ENCODE measurements at regions not wholly inside any gene's neighbourhood (a gene's known extent, or its start where the extent isn't known, plus 50 kb on each side); places are given as distances from the start of the nearest gene placed in this dataset.

DNA sequence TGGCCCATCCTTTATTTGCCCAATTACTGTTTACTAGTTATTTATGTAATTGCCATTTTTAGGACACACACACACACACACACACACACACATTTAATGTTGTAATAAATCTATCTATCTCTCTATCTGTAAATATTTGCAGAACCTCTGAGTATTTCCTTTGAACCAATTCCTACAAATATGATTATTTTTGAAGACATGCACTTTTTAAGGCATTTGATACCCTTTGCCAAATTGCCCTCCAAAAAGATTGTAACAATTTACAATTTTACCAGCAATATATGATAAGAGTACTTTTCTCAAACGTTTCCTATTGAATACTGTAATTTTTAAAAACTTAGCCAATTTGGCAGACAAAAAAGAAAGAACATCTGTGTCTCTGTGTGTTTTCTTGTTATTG, 143.8 kb upstream of the FOXF1 start:
- no peak for DNase-seq (ENCODE audit: low read depth)

- no peak for DNase-seq (ENCODE audit: low read depth)
Measured at GRCh38 chr16:86367291-86368072, 142.8 kb upstream of the FOXF1 start.

- DNase-seq (ENCODE audit: low read depth): no peak
Measured at GRCh38 chr16:86368261-86368660, 142.1 kb upstream of the FOXF1 start.

DNA sequence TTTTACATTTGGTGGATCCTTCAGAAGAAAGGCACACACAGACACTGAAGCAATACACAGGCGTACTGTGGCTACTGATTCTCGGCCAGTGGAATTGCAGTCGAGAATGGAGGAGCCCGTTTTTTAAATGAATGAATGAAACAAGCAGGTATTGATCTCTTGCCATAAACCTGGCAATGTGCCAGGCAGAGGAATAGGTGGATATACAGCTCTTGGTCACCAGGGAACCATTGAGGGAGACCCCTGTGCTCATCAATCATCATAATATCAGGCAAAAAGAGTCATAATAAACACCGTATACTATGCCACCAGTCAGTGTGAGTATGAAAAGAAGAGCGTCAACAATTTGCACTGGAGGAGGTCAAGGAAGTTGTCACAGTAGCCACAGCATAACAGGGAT, 140.3 kb upstream of the FOXF1 start:
- DNase-seq (ENCODE audit: low read depth): no peak

DNA sequence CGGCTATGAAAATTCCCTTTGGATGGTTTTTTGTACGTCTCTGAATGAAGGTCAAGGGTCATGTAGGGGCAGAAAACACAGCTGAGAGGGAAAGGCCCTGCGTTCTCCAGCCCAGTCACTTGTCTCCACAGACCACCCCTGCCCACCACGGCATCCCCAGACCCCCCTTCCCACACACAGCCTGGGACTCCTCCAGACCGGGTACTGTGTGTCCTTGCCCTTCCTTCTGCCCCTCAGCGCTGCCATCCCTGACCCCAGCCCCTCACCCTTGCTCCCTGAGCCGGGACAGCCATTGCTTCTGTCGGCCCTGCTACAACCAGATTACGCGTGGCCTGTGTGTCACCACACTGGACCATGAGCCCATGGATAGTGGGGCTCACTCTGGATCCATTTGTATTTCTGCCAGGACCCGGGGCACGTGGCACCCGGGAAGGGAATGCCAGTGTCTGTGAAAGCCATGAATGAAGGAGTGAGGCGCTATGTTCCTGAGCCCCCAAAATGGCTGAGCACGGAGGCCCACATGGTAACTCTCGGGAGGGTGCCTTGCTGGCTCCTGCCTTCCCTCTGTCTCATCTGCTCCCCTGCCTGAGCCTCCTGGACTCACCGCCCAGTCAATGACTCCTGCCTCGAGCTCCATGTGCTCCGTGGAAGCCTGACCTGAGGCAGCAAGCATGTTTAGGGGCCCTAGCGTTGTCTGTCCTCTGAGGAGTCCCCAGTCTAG, 139.1 kb upstream of the FOXF1 start:
- no peak for DNase-seq (ENCODE audit: low read depth)

- no peak for DNase-seq (ENCODE audit: low read depth)
Measured at GRCh38 chr16:86372193-86372592, 138.1 kb upstream of the FOXF1 start.

GRCh38 chr16:86373276-86373901, 136.9 kb upstream of the FOXF1 start:
- no peak for DNase-seq (ENCODE audit: low read depth)

- no peak for DNase-seq (ENCODE audit: low read depth)
Measured at GRCh38 chr16:86374603-86375130, 135.7 kb upstream of the FOXF1 start.

GRCh38 chr16:86375364-86375763, 135.0 kb upstream of the FOXF1 start:
- no peak for DNase-seq (ENCODE audit: low read depth)

- no peak for DNase-seq (ENCODE audit: low read depth)
Measured at GRCh38 chr16:86375851-86376250, 134.5 kb upstream of the FOXF1 start.

GRCh38 chr16:86376837-86377236, 133.5 kb upstream of the FOXF1 start:
- DNase-seq (ENCODE audit: low read depth): no peak

GRCh38 chr16:86377251-86378022, 132.9 kb upstream of the FOXF1 start:
- DNase-seq (ENCODE audit: low read depth): no peak

DNA sequence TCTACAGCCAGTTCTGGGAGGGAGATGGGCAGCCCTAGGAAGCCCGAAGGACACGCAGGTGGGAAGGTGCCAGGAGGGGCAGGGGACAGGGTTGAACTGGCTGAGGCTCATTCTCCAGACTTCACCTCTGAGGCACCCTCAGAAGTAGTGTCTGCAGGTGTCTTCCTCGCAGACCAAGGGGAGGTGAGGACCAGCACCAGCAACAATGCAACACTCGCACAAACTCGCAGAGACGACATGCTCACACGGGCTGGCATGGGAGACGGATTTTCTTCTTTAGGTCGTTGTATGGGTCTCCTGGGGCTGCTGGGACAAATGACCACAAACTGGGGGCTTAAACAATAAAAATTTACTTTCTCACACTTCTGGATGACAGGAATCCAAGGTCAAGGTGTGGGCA, 132.2 kb upstream of the FOXF1 start:
- DNase-seq (ENCODE audit: low read depth): no peak

- DNase-seq (ENCODE audit: low read depth): no peak
Measured at GRCh38 chr16:86378831-86379504, 131.4 kb upstream of the FOXF1 start.

GRCh38 chr16:86379505-86379846, 130.9 kb upstream of the FOXF1 start:
- DNase-seq (ENCODE audit: low read depth): no peak

- DNase-seq (ENCODE audit: low read depth): no peak
Measured at GRCh38 chr16:86380030-86380429, 130.3 kb upstream of the FOXF1 start.

DNA sequence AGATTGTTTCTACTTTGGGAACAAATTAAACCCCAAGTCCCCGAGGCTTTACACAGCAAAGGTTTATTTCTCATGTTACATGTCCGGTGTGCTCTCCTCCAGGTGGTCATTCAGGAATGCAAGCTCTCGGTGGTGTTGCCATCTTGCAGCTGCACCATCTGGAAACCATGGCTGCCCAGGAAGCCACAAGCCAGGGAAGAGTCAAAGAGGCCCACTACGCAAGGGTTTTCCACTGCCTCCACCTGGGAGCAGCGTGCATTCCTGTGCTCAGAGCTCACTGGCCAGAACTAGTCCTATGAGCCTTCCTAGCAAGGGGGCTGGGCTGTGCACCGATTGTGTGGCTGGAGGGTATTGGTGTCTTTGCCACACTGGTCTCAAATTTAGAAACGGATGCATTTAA, 128.8 kb upstream of the FOXF1 start:
- no peak for DNase-seq (ENCODE audit: low read depth)

DNA sequence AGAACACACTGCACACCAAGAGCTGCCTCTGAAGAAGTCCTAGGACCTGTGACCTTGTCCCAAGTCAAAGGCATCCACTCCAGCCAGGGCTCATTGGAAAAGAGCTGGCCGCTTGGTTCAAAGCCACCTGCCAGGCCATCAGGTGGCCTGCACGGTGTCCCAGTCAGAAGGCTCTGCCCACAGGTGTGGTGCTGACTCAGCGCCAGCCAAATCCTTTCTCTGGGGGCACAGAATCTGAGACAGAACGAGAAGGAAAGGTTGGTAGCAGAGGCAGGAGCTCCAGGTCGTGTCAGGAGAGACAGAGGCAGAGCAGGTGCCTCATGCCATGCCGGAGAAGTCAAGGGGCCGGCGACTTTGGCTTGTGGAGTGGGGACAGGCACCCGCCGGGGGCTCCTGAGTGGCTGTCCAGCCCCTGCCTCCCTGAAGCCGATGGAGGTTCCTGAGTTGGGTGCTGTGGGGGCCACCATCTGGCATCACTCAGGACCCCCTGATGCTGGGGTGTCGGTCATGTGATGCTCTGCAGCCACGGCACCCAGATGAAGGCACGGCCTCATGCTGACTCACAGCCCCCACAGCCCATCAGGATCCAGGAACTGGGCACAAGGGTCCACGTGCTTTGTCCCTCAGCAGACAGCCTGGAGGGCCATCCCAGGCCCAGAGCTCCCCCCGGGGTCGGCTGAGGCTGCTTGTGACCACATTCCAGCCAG, 128.1 kb upstream of the FOXF1 start:
- DNase-seq (ENCODE audit: low read depth): no peak

GRCh38 chr16:86382774-86383407, 127.4 kb upstream of the FOXF1 start:
- DNase-seq (ENCODE audit: low read depth): no peak

- no peak for DNase-seq (ENCODE audit: low read depth)
Measured at GRCh38 chr16:86383488-86384262, 126.7 kb upstream of the FOXF1 start.
